Stromal cell of bone marrow (primary cell): ENCODE measurements at regions not wholly inside any gene's neighbourhood (a gene's known extent, or its start where the extent isn't known, plus 50 kb on each side); places are given as distances from the start of the nearest gene placed in this dataset.
"Not testable (repeated sequence)": the region's sequence is repeated elsewhere in the genome, so short reads cannot be mapped to it uniquely, and the experiment has no call there.

ENCODE experiments used
- DNase-seq: peaks from one replicate; pipeline ENCODE4 v3.0.0-alpha.2; 2012; ENCODE audit warnings: low read depth

- DNase-seq = no peak
Measured at GRCh38 chr13:79187917-79188690, 218.0 kb downstream of the RBM26 start.

- no peak for DNase-seq
Measured at GRCh38 chr13:79185580-79185979, 220.5 kb downstream of the RBM26 start.

GRCh38 chr13:79183231-79183630 is 222.8 kb downstream of the RBM26 start:
- DNase-seq = no peak

GRCh38 chr13:79173691-79174090 is 232.4 kb downstream of the RBM26 start:
- DNase-seq = not testable (repeated sequence)

- not testable (repeated sequence) for DNase-seq
Measured at GRCh38 chr13:79172924-79173323, 233.1 kb downstream of the RBM26 start.

GRCh38 chr13:79171141-79172061 is 234.7 kb downstream of the RBM26 start:
- no peak for DNase-seq

GRCh38 chr13:79160818-79161217 is 245.2 kb downstream of the RBM26 start:
- no peak for DNase-seq

GRCh38 chr13:79155883-79156282 is 250.2 kb downstream of the RBM26 start:
- no peak for DNase-seq

- DNase-seq = no peak
Measured at GRCh38 chr13:79149210-79149609, 256.8 kb downstream of the RBM26 start.

- no peak for DNase-seq
Measured at GRCh38 chr13:79141082-79141481, 265.0 kb downstream of the RBM26 start.

GRCh38 chr13:79128158-79128557 is 277.9 kb downstream of the RBM26 start:
- no peak for DNase-seq

- DNase-seq = no peak
Measured at GRCh38 chr13:79126706-79127105, 279.3 kb downstream of the RBM26 start.

- DNase-seq = no peak
Measured at GRCh38 chr13:79124183-79124582, 281.9 kb downstream of the RBM26 start.

GRCh38 chr13:79121286-79121685 is 284.8 kb downstream of the RBM26 start:
- no peak for DNase-seq

GRCh38 chr13:79119578-79120107 is 286.4 kb downstream of the RBM26 start:
- no peak for DNase-seq

- no peak for DNase-seq
Measured at GRCh38 chr13:79112016-79112415, 294.0 kb downstream of the RBM26 start.

- DNase-seq = no peak
Measured at GRCh38 chr13:79108914-79109643, 297.0 kb downstream of the RBM26 start.

GRCh38 chr13:79098596-79098995 is 307.5 kb downstream of the RBM26 start:
- DNase-seq = no peak

GRCh38 chr13:79097201-79097600 is 308.9 kb downstream of the RBM26 start:
- no peak for DNase-seq

GRCh38 chr13:79096099-79096498 is 310.0 kb downstream of the RBM26 start:
- no peak for DNase-seq

GRCh38 chr13:79090552-79091124 is 315.4 kb downstream of the RBM26 start:
- no peak for DNase-seq
